ENCODE measurements at regions not wholly inside any gene's neighbourhood (a gene's known extent, or its start where the extent isn't known, plus 50 kb on each side); places are given as distances from the start of the nearest gene placed in this dataset.

- Histone ChIP-seq H3K27ac (ENCODE audit: low read depth, low read length) (no peak overlapping the region), H3K4me3 (ENCODE audit: low read depth in 1 of 2, low read length in 2 of 2) (no peak overlapping the region), H3K27me3 (ENCODE audit: control insufficient read depth in 1 of 2, insufficient read depth in 2 of 2, low read length in 2 of 2) (no peaks in the 10 kb centered on the region), H3K9me3 (ENCODE audit: low read length) (no peaks in the 10 kb centered on the region), H3K9ac (ENCODE audit: low read length) (no peak overlapping the region), H3K36me3 (ENCODE audit: insufficient read depth, low read length) (no peaks in the 10 kb centered on the region), H3K4me1 (ENCODE audit: insufficient read depth, low read length) (no peaks in the 10 kb centered on the region)
These were observed 200.5 kb upstream of the TLE4 start for GRCh38 chr9:79371301-79371700.

DNA sequence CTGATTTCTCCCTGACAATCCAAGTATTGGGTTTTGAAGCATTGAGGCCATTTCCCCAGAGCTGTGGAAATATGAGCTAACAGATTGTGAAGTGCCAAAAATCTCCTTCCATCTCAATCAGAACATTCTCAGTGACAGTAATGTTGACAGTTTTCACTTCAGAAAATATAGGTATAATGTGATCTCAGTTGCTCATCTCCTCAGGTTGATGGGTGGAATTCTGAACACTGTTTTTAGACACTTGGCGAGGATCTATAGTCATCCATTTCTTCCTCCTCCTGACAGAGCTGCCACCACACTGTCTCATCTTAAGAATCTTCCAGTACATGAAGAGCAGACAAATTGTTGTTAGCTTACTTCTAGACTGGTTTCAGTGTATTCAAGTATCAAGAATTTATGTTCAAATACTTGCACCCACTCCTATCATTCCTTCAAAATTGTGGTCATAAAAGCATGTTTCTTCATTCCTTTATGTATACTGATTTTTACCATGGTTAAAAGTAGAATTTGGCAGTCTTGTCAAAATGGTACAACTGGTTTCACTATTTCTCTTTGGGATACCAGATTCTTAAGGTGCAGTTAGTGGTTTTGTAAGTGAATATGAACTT is 199.7 kb upstream of the TLE4 start:
- no peaks in the 10 kb centered on the region for H3K9me3 ChIP-seq (ENCODE audit: low read length)
- H3K27ac ChIP-seq (ENCODE audit: low read depth, low read length) = no peak overlapping the region
- no peaks in the 10 kb centered on the region for H3K36me3 ChIP-seq (ENCODE audit: insufficient read depth, low read length)
- H3K4me1 ChIP-seq (ENCODE audit: insufficient read depth, low read length) = no peaks in the 10 kb centered on the region
- H3K4me3 ChIP-seq (ENCODE audit: low read depth in 1 of 2, low read length in 2 of 2) = no peak overlapping the region
- H3K9ac ChIP-seq (ENCODE audit: low read length) = no peak overlapping the region
- H3K27me3 ChIP-seq (ENCODE audit: control insufficient read depth in 1 of 2, insufficient read depth in 2 of 2, low read length in 2 of 2) = no peaks in the 10 kb centered on the region

- H3K4me1 ChIP-seq (ENCODE audit: insufficient read depth, low read length) = no peaks in the 10 kb centered on the region
- H3K4me3 ChIP-seq (ENCODE audit: low read depth in 1 of 2, low read length in 2 of 2) = no peak overlapping the region
- H3K36me3 ChIP-seq (ENCODE audit: insufficient read depth, low read length) = no peaks in the 10 kb centered on the region
- H3K9me3 ChIP-seq (ENCODE audit: low read length) = no peaks in the 10 kb centered on the region
- no peak overlapping the region for H3K27ac ChIP-seq (ENCODE audit: low read depth, low read length)
- no peak overlapping the region for H3K9ac ChIP-seq (ENCODE audit: low read length)
- H3K27me3 ChIP-seq (ENCODE audit: control insufficient read depth in 1 of 2, insufficient read depth in 2 of 2, low read length in 2 of 2) = no peaks in the 10 kb centered on the region
These were observed 194.4 kb upstream of the TLE4 start for GRCh38 chr9:79377339-79377855.

DNA sequence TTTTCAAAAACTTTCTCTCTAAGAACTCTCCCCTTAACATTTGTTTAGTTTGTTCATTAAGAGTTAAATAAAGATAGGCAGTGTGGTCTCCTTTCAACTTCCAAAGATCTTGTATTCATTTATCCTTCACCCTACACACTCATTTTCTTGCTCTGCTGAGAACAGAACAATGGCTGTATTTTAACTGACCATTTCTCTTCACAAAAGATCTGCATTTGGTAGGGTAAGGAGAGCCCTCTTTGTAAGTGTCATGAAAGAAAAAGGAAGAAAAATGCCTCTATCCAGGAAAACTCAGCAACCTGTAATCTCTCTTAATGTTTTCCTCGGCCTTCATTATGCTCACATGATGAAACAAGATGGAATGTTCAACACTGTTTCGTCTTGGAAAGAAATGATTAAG is 193.7 kb upstream of the TLE4 start:
- Histone ChIP-seq H3K27me3 (ENCODE audit: control insufficient read depth in 1 of 2, insufficient read depth in 2 of 2, low read length in 2 of 2) (no peaks in the 10 kb centered on the region), H3K9me3 (ENCODE audit: low read length) (no peaks in the 10 kb centered on the region), H3K36me3 (ENCODE audit: insufficient read depth, low read length) (no peaks in the 10 kb centered on the region), H3K4me3 (ENCODE audit: low read depth in 1 of 2, low read length in 2 of 2) (no peak overlapping the region), H3K9ac (ENCODE audit: low read length) (no peak overlapping the region), H3K4me1 (ENCODE audit: insufficient read depth, low read length) (no peaks in the 10 kb centered on the region), H3K27ac (ENCODE audit: low read depth, low read length) (no peak overlapping the region)

GRCh38 chr9:79382044-79382443 is 189.7 kb upstream of the TLE4 start:
- H3K4me1 ChIP-seq (ENCODE audit: insufficient read depth, low read length) = no peaks in the 10 kb centered on the region
- no peaks in the 10 kb centered on the region for H3K27me3 ChIP-seq (ENCODE audit: control insufficient read depth in 1 of 2, insufficient read depth in 2 of 2, low read length in 2 of 2)
- no peak overlapping the region for H3K4me3 ChIP-seq (ENCODE audit: low read depth in 1 of 2, low read length in 2 of 2)
- H3K9ac ChIP-seq (ENCODE audit: low read length) = no peak overlapping the region
- H3K27ac ChIP-seq (ENCODE audit: low read depth, low read length) = no peak overlapping the region
- no peaks in the 10 kb centered on the region for H3K36me3 ChIP-seq (ENCODE audit: insufficient read depth, low read length)
- H3K9me3 ChIP-seq (ENCODE audit: low read length) = no peaks in the 10 kb centered on the region

- Histone ChIP-seq H3K9me3 (ENCODE audit: low read length) (no peaks in the 10 kb centered on the region), H3K27me3 (ENCODE audit: control insufficient read depth in 1 of 2, insufficient read depth in 2 of 2, low read length in 2 of 2) (no peaks in the 10 kb centered on the region), H3K4me3 (ENCODE audit: low read depth in 1 of 2, low read length in 2 of 2) (no peak overlapping the region), H3K9ac (ENCODE audit: low read length) (no peak overlapping the region), H3K36me3 (ENCODE audit: insufficient read depth, low read length) (no peaks in the 10 kb centered on the region), H3K27ac (ENCODE audit: low read depth, low read length) (no peak overlapping the region), H3K4me1 (ENCODE audit: insufficient read depth, low read length) (no peaks in the 10 kb centered on the region)
These were observed 189.3 kb upstream of the TLE4 start for GRCh38 chr9:79382458-79382857.

DNA sequence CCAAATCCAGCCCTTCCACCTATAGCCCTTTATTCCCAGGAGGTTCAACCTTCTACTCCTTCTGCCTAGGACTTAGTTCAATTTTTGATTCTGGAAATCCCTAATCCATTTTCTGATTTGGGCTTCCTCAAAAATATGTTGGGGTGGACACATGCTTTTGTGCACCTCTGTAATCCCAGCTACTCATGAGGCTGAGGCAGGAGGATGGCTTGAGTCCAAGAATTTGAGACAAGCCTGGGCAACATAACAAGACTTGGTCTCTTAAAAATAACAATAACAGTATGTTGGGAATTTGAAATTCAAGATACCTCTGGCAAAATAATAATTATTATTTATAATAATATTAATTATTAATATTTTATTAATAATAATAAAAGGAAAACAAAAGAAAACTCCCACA is 188.7 kb upstream of the TLE4 start:
- H3K27me3 ChIP-seq (ENCODE audit: control insufficient read depth in 1 of 2, insufficient read depth in 2 of 2, low read length in 2 of 2) = no peaks in the 10 kb centered on the region

GRCh38 chr9:79384091-79384490 is 187.7 kb upstream of the TLE4 start:
- Histone ChIP-seq H3K36me3 (ENCODE audit: insufficient read depth, low read length) (no peaks in the 10 kb centered on the region), H3K4me1 (ENCODE audit: insufficient read depth, low read length) (no peaks in the 10 kb centered on the region), H3K27me3 (ENCODE audit: control insufficient read depth in 1 of 2, insufficient read depth in 2 of 2, low read length in 2 of 2) (no peaks in the 10 kb centered on the region), H3K4me3 (ENCODE audit: low read depth in 1 of 2, low read length in 2 of 2) (no peak overlapping the region), H3K9ac (ENCODE audit: low read length) (no peak overlapping the region), H3K27ac (ENCODE audit: low read depth, low read length) (no peak overlapping the region), H3K9me3 (ENCODE audit: low read length) (no peaks in the 10 kb centered on the region)

More for the DNA sequence above, 188.7 kb upstream of the TLE4 start:
- Histone ChIP-seq H3K36me3 (ENCODE audit: insufficient read depth, low read length) (no peaks in the 10 kb centered on the region), H3K4me1 (ENCODE audit: insufficient read depth, low read length) (no peaks in the 10 kb centered on the region), H3K9me3 (ENCODE audit: low read length) (no peaks in the 10 kb centered on the region), H3K27ac (ENCODE audit: low read depth, low read length) (no peak overlapping the region), H3K9ac (ENCODE audit: low read length) (no peak overlapping the region), H3K4me3 (ENCODE audit: low read depth in 1 of 2, low read length in 2 of 2) (no peak overlapping the region)

- H3K27me3 ChIP-seq (ENCODE audit: control insufficient read depth in 1 of 2, insufficient read depth in 2 of 2, low read length in 2 of 2) = no peaks in the 10 kb centered on the region
- no peak overlapping the region for H3K9ac ChIP-seq (ENCODE audit: low read length)
- H3K4me1 ChIP-seq (ENCODE audit: insufficient read depth, low read length) = no peaks in the 10 kb centered on the region
- H3K4me3 ChIP-seq (ENCODE audit: low read depth in 1 of 2, low read length in 2 of 2) = no peak overlapping the region
- H3K36me3 ChIP-seq (ENCODE audit: insufficient read depth, low read length) = no peaks in the 10 kb centered on the region
- no peaks in the 10 kb centered on the region for H3K9me3 ChIP-seq (ENCODE audit: low read length)
- H3K27ac ChIP-seq (ENCODE audit: low read depth, low read length) = no peak overlapping the region
These were observed 187.3 kb upstream of the TLE4 start for GRCh38 chr9:79384501-79384900.

GRCh38 chr9:79387101-79387835 is 184.5 kb upstream of the TLE4 start:
- no peak overlapping the region for H3K9ac ChIP-seq (ENCODE audit: low read length)
- H3K27ac ChIP-seq (ENCODE audit: low read depth, low read length) = no peak overlapping the region
- H3K36me3 ChIP-seq (ENCODE audit: insufficient read depth, low read length) = no peaks in the 10 kb centered on the region
- H3K9me3 ChIP-seq (ENCODE audit: low read length) = no peaks in the 10 kb centered on the region
- H3K4me3 ChIP-seq (ENCODE audit: low read depth in 1 of 2, low read length in 2 of 2) = no peak overlapping the region
- no peaks in the 10 kb centered on the region for H3K27me3 ChIP-seq (ENCODE audit: control insufficient read depth in 1 of 2, insufficient read depth in 2 of 2, low read length in 2 of 2)
- H3K4me1 ChIP-seq (ENCODE audit: insufficient read depth, low read length) = no peaks in the 10 kb centered on the region

DNA sequence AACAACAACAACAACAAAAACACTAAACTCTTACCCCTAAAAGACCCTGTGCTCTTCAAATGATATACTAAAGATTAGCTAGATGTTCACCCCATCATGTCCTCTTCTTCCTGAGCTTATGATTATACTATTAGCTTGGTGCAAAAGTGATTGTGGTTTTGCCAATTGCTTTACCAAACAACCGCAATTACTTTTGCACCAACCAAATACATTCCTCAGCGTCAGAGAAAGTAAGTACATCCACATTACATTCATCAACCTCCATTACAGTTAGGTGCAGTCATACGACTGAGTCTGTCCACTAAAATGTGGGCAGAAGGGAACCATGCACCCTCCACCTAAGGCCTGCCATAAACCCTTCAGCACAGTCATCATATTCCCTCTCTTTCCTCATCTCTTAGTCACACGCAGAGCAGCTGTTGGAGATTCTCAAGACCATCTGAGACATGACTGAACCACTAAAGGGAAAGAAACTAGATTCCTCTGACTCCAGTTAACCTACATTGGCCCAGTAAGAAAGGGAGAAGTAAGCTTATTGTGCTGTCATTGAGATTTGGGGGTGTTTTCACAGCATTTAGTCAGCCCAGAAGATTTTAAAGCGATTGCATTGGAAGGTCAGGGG is 181.6 kb upstream of the TLE4 start:
- Histone ChIP-seq H3K27ac (ENCODE audit: low read depth, low read length) (no peak overlapping the region), H3K9me3 (ENCODE audit: low read length) (no peaks in the 10 kb centered on the region), H3K4me3 (ENCODE audit: low read depth in 1 of 2, low read length in 2 of 2) (no peak overlapping the region), H3K36me3 (ENCODE audit: insufficient read depth, low read length) (no peaks in the 10 kb centered on the region), H3K9ac (ENCODE audit: low read length) (no peak overlapping the region), H3K4me1 (ENCODE audit: insufficient read depth, low read length) (no peaks in the 10 kb centered on the region), H3K27me3 (ENCODE audit: control insufficient read depth in 1 of 2, insufficient read depth in 2 of 2, low read length in 2 of 2) (no peaks in the 10 kb centered on the region)
